Esophagus squamous epithelium (tissue), 4 donors: ENCODE measurements at regions not wholly inside any gene's neighbourhood (a gene's known extent, or its start where the extent isn't known, plus 50 kb on each side); places are given as distances from the start of the nearest gene placed in this dataset.

Experiments
- CTCF ChIP-seq, 6 experiments: fragments of 450-650 bp in 4 of 6; fragments of 200-600 bp in 2 of 6; sonication (generic) in 2 of 6; IDR thresholded peaks; one replicate each; pipeline ENCODE4 v1.5.1; 2016 to 2019; ENCODE audit warnings: antibody characterized with exemption in 6 of 6, mild to moderate bottlenecking in 4 of 6, moderate library complexity in 4 of 6
- POLR2A ChIP-seq, 4 donors: fragments of 450-650 bp; IDR thresholded peaks; one replicate each; pipeline ENCODE4 v1.6.1; 2017; ENCODE audit warnings: antibody characterized with exemption in 4 of 4, mild to moderate bottlenecking in 4 of 4, moderate library complexity in 3 of 4

- TF ChIP-seq CTCF (IDR thresholded peaks at IDR 0.05) (no peak), POLR2A (IDR thresholded peaks at IDR 0.05) (no peak)
Observed at GRCh38 chr7:106179256-106179655, 67.1 kb upstream of the SYPL1 start.
